ENCODE measurements at regions not wholly inside any gene's neighbourhood (a gene's known extent, or its start where the extent isn't known, plus 50 kb on each side); places are given as distances from the start of the nearest gene placed in this dataset.

- TF ChIP-seq CTCF (IDR thresholded peaks at IDR 0.05) (no peak), POLR2A (IDR thresholded peaks at IDR 0.05) (no peak)
Observed at GRCh38 chr11:69907611-69908010, 88.4 kb upstream of the FGF3 start.

All from testis (tissue), 2 donors.